Keratinocyte (primary cell): ENCODE measurements at regions not wholly inside any gene's neighbourhood (a gene's known extent, or its start where the extent isn't known, plus 50 kb on each side); places are given as distances from the start of the nearest gene placed in this dataset.

Source experiments
- DNase-seq: peaks from one replicate; pipeline ENCODE4 v3.0.0-alpha.2; 2011; ENCODE audit warnings: low read depth, missing footprints, low spot score
- FAIRE-seq: peaks from 2 replicates; lab custom pipeline; 2011; peaks lifted over from hg19 to GRCh38; lab: Jason Lieb, UNC
- H2AFZ ChIP-seq: 2 replicates; pipeline ENCODE4 v1.6.0; 2012; ENCODE audit warnings: low read length, control low read depth, inconsistent platforms; ENCODE audit not compliant: control insufficient read depth
- H3K27ac ChIP-seq: 2 replicates; pipeline ENCODE4 v1.5.1; 2011; ENCODE audit warnings: low read length; ENCODE audit not compliant: control insufficient read depth, insufficient read depth
- H3K27me3 ChIP-seq: 3 replicates; pipeline ENCODE4 v1.6.0; 2011; ENCODE audit warnings: low read length; ENCODE audit not compliant: control insufficient read depth, insufficient read depth; ENCODE audit errors: extremely low read depth
- H3K36me3 ChIP-seq, 2 experiments: 2 replicates in 1 of 2; 3 replicates in 1 of 2; pipeline ENCODE4 v1.5.1; 2011; ENCODE audit warnings: low read length in 2 of 2, mild to moderate bottlenecking in 1 of 2; ENCODE audit not compliant: control insufficient read depth in 2 of 2, insufficient read depth in 2 of 2; ENCODE audit errors: extremely low read depth in 1 of 2
- H3K4me1 ChIP-seq: 3 replicates; pipeline ENCODE4 v1.5.1; 2011; ENCODE audit warnings: low read length; ENCODE audit not compliant: control insufficient read depth, insufficient read depth; ENCODE audit errors: extremely low read depth
- H3K4me2 ChIP-seq: 3 replicates; pipeline ENCODE4 v1.6.0; 2011; ENCODE audit warnings: low read depth, low read length; ENCODE audit not compliant: control insufficient read depth, insufficient read depth; ENCODE audit errors: extremely low read depth
- H3K4me3 ChIP-seq, 3 experiments: fragments of 200-600 bp in 1 of 3; sonication (generic) in 1 of 3; 2 replicates in 2 of 3; 3 replicates in 1 of 3; pipeline ENCODE4 v1.5.1; 2011 to 2016; ENCODE audit warnings: low read length in 3 of 3, mild to moderate bottlenecking in 3 of 3, control low read depth in 2 of 3, inconsistent platforms in 1 of 3, low read depth in 1 of 3, mixed read lengths in 1 of 3, mixed run types in 1 of 3, moderate library complexity in 1 of 3; ENCODE audit not compliant: control insufficient read depth in 2 of 3, insufficient read depth in 2 of 3; ENCODE audit errors: extremely low read depth in 1 of 3
- H3K79me2 ChIP-seq: 2 replicates; pipeline ENCODE4 v1.6.0; 2012; ENCODE audit warnings: low read length; ENCODE audit not compliant: control insufficient read depth, insufficient read depth
- H3K9ac ChIP-seq: 3 replicates; pipeline ENCODE4 v1.6.0; 2011; ENCODE audit warnings: low read length; ENCODE audit not compliant: control insufficient read depth, insufficient read depth; ENCODE audit errors: extremely low read depth
- H3K9me1 ChIP-seq: 3 replicates; pipeline ENCODE4 v1.6.0; 2011; ENCODE audit warnings: low read length; ENCODE audit not compliant: control insufficient read depth, insufficient read depth; ENCODE audit errors: extremely low read depth
- H3K9me3 ChIP-seq: 2 replicates; pipeline ENCODE4 v1.5.1; 2012; ENCODE audit warnings: low read depth, low read length; ENCODE audit not compliant: control insufficient read depth
- H4K20me1 ChIP-seq: 3 replicates; pipeline ENCODE4 v1.6.0; 2011; ENCODE audit warnings: low read length; ENCODE audit not compliant: control insufficient read depth, insufficient read depth; ENCODE audit errors: extremely low read depth
- EZH2 ChIP-seq: IDR thresholded peaks from one replicate; pipeline ENCODE4 v1.6.1; 2012; ENCODE audit warnings: inconsistent platforms, mild to moderate bottlenecking, low read length, moderate library complexity
- dilution Hi-C: fragments of 300-500 bp; cut with MboI; formaldehyde crosslinking; loops from one replicate; pipeline ENCODE4 v1.7.0; 2020; ENCODE audit warnings: low sequenced_read_pairs; ENCODE audit not compliant: extremely low pct_ligation_motif_present
- TF ChIP-seq, protein P1 (sequence below), 3 experiments: IDR thresholded peaks in 1 of 3; conservative IDR thresholded peaks in 1 of 3; optimal IDR thresholded peaks in 1 of 3; 2 replicates in 2 of 3; 3 replicates in 1 of 3; pipeline versions ENCODE3 to v1.5.1; 2011; ENCODE audit warnings: low read length in 3 of 3, mild to moderate bottlenecking in 3 of 3, moderate library complexity in 2 of 3, control low read depth in 1 of 3, inconsistent platforms in 1 of 3; ENCODE audit not compliant: insufficient read depth in 2 of 3; ENCODE audit errors: extremely low read depth in 1 of 3

DNA sequence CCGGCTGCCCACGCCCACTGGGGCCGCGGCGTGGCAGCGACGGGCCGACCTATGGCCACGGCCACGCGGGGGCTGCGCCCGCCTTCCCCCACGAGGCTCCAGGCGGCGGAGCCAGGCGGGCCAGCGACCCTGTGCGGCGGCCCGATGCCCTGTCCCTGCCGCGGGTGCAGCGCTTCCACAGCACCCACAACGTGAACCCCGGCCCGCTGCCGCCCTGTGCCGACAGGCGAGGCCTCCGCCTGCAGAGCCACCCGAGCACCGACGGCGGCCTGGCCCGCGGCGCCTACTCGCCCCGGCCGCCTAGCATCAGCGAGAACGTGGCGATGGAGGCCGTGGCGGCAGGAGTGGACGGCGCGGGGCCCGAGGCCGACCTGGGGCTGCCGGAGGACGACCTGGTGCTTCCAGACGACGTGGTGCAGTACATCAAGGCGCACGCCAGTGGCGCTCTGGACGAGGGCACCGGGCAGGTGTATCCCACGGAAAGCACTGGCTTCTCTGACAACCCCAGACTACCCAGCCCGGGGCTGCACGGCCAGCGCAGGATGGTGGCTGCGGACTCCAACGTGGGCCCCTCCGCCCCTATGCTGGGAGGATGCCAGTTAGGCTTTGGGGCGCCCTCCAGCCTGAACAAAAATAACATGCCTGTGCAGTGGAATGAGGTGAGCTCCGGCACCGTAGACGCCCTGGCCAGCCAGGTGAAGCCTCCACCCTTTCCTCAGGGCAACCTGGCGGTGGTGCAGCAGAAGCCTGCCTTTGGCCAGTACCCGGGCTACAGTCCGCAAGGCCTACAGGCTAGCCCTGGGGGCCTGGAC lies 253.2 kb downstream of the GLI2 start:
- Histone ChIP-seq H2AFZ (no peak overlapping the region), H4K20me1 (no peaks in the 10 kb centered on the region), H3K4me2 (no peak overlapping the region), H3K9me1 (no peaks in the 10 kb centered on the region), H3K27me3 (peaks cover 5% of the 10 kb centered on the region), H3K4me3 (no peak overlapping the region), H3K79me2 (no peaks in the 10 kb centered on the region), H3K9ac (no peak overlapping the region), H3K9me3 (no peaks in the 10 kb centered on the region), H3K27ac (no peak overlapping the region), H3K36me3 (no peaks in the 10 kb centered on the region), H3K4me1 (peaks cover under 1% of the 10 kb centered on the region)
- no peak for FAIRE-seq
- TF ChIP-seq, protein P1, sequence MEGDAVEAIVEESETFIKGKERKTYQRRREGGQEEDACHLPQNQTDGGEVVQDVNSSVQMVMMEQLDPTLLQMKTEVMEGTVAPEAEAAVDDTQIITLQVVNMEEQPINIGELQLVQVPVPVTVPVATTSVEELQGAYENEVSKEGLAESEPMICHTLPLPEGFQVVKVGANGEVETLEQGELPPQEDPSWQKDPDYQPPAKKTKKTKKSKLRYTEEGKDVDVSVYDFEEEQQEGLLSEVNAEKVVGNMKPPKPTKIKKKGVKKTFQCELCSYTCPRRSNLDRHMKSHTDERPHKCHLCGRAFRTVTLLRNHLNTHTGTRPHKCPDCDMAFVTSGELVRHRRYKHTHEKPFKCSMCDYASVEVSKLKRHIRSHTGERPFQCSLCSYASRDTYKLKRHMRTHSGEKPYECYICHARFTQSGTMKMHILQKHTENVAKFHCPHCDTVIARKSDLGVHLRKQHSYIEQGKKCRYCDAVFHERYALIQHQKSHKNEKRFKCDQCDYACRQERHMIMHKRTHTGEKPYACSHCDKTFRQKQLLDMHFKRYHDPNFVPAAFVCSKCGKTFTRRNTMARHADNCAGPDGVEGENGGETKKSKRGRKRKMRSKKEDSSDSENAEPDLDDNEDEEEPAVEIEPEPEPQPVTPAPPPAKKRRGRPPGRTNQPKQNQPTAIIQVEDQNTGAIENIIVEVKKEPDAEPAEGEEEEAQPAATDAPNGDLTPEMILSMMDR (optimal IDR thresholded peaks at IDR 0.05 in 1 of 3, IDR thresholded peaks at IDR 0.05 in 1 of 3, conservative IDR thresholded peaks at IDR 0.05 in 1 of 3; ENCODE audit: extremely low read depth in 1 of 3, insufficient read depth in 2 of 3, low read length in 3 of 3), result no peak
- no peak for TF ChIP-seq EZH2
- dilution Hi-C loops, result no loop called here
- DNase-seq, result no peak

DNA sequence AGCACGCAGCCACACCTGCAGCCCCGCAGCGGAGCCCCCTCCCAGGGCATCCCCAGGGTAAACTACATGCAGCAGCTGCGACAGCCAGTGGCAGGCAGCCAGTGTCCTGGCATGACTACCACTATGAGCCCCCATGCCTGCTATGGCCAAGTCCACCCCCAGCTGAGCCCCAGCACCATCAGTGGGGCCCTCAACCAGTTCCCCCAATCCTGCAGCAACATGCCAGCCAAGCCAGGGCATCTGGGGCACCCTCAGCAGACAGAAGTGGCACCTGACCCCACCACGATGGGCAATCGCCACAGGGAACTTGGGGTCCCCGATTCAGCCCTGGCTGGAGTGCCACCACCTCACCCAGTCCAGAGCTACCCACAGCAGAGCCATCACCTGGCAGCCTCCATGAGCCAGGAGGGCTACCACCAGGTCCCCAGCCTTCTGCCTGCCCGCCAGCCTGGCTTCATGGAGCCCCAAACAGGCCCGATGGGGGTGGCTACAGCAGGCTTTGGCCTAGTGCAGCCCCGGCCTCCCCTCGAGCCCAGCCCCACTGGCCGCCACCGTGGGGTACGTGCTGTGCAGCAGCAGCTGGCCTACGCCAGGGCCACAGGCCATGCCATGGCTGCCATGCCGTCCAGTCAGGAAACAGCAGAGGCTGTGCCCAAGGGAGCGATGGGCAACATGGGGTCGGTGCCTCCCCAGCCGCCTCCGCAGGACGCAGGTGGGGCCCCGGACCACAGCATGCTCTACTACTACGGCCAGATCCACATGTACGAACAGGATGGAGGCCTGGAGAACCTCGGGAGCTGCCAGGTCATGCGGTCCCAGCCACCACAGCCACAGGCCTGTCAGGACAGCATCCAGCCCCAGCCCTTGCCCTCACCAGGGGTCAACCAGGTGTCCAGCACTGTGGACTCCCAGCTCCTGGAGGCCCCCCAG lies 254.1 kb downstream of the GLI2 start:
- no peak for FAIRE-seq
- no peak overlapping the region for H3K4me2 ChIP-seq
- no peak for DNase-seq
- H3K4me1 ChIP-seq, result no peaks in the 10 kb centered on the region
- no peak overlapping the region for H3K4me3 ChIP-seq
- TF ChIP-seq, protein P1 (optimal IDR thresholded peaks at IDR 0.05 in 1 of 3, IDR thresholded peaks at IDR 0.05 in 1 of 3, conservative IDR thresholded peaks at IDR 0.05 in 1 of 3; ENCODE audit: extremely low read depth in 1 of 3, insufficient read depth in 2 of 3, low read length in 3 of 3), result no peak
- TF ChIP-seq EZH2, result no peak
- H3K36me3 ChIP-seq, result no peaks in the 10 kb centered on the region
- H2AFZ ChIP-seq, result no peak overlapping the region
- H3K27ac ChIP-seq, result no peak overlapping the region
- H3K79me2 ChIP-seq, result no peaks in the 10 kb centered on the region
- H3K9ac ChIP-seq, result no peak overlapping the region
- no peaks in the 10 kb centered on the region for H4K20me1 ChIP-seq
- H3K9me1 ChIP-seq, result no peaks in the 10 kb centered on the region
- no peaks in the 10 kb centered on the region for H3K9me3 ChIP-seq
- peaks cover 5% of the 10 kb centered on the region for H3K27me3 ChIP-seq
- dilution Hi-C loops, result no loop called here
